Activated T-cell treated with anti-CD3 and anti-CD28 coated beads, Interleukin-2, amount 50 U/mL, for 24 hours (primary cell): ENCODE measurements at regions not wholly inside any gene's neighbourhood (a gene's known extent, or its start where the extent isn't known, plus 50 kb on each side); places are given as distances from the start of the nearest gene placed in this dataset.

Source experiments
- DNase-seq: peaks from one replicate; pipeline ENCODE4 v3.0.0-alpha.2; 2020
- H3K27ac Mint-ChIP-seq: 2 replicates; pipeline ENCODE4 v1.8.0; 2020; ENCODE audit warnings: mild to moderate bottlenecking, mixed read lengths
- H3K27me3 Mint-ChIP-seq: 2 replicates; pipeline ENCODE4 v1.8.0; 2020; ENCODE audit warnings: mixed read lengths
- H3K36me3 Mint-ChIP-seq: 2 replicates; pipeline ENCODE4 v1.8.0; 2020; ENCODE audit warnings: low read depth, mixed read lengths
- H3K4me1 Mint-ChIP-seq: 2 replicates; pipeline ENCODE4 v1.8.0; 2020; ENCODE audit warnings: low read depth, mixed read lengths
- H3K4me3 Mint-ChIP-seq: 2 replicates; pipeline ENCODE4 v1.8.0; 2020; ENCODE audit warnings: mild to moderate bottlenecking, moderate library complexity, mixed read lengths
- H3K9me3 Mint-ChIP-seq: 2 replicates; pipeline ENCODE4 v1.8.0; 2020; ENCODE audit warnings: mixed read lengths

DNA sequence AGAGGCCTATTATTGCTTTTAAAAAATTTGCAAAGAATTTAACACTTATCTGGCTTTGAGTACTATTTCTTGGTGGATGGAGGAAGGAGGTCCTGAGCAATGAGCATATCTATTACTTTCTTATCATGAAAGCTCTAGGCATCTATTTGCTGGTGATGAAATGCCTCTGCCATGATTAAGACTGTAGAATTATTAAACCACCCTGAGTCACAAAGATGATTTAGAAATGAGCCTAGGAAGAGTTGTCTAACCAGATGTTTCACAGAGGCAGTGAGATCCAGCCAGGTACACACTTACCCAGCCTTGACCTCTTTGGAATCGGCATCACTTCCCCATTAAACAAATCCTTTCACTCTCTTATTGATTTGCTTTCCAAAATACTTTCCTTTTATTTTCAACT is 304.4 kb upstream of the KIF2A start:
- DNase-seq = no peak
- H3K9me3 Mint-ChIP-seq = no peaks in the 10 kb centered on the region
- H3K27me3 Mint-ChIP-seq = no peaks in the 10 kb centered on the region
- no peaks in the 10 kb centered on the region for H3K4me1 Mint-ChIP-seq
- H3K36me3 Mint-ChIP-seq = no peaks in the 10 kb centered on the region
- no peak overlapping the region for H3K4me3 Mint-ChIP-seq
- H3K27ac Mint-ChIP-seq = no peak overlapping the region

DNA sequence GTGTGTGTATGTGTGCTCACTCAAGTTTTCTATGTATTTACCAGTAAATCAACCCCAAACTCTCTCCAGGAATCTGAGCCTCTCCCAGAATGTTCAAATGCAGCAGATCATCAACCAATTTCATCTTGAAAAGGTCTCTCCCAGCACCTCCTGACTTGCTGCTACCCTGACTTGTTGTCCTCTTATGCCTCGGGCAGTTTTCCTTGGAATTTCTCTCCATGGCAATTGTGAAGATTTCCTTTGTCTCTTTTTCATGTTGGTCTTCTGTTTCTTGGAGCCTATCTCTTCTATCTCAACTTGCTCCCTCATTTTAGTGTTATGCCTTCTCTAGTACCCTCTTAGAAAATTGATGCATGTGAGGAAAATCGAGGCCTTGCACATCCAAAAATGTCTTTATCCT is 303.6 kb upstream of the KIF2A start:
- Mint-ChIP-seq H3K27me3 (no peaks in the 10 kb centered on the region), H3K9me3 (no peaks in the 10 kb centered on the region), H3K4me3 (no peak overlapping the region), H3K36me3 (no peaks in the 10 kb centered on the region), H3K27ac (no peak overlapping the region), H3K4me1 (no peaks in the 10 kb centered on the region)
- DNase-seq = no peak

DNA sequence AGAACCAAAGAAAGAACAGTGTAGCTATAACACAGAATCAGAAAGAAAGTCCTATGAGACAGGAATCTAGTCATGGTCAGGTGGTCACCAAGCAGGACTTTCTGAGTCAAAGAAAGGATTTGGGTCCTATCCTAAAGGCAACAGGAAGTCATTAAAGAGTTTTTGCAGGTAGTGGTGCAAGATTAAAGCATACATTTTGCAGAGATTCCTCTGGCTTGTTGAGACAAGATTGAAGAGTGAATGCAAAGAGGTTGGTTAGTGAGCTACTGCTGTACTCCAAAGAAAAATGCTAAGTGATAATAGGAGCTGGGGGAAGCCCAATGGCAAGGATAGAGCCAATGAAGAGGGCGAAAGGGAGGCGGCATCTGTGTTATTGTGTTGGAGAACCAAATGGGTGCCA is 300.5 kb upstream of the KIF2A start:
- no peak overlapping the region for H3K27ac Mint-ChIP-seq
- H3K9me3 Mint-ChIP-seq = no peaks in the 10 kb centered on the region
- no peaks in the 10 kb centered on the region for H3K4me1 Mint-ChIP-seq
- no peak overlapping the region for H3K4me3 Mint-ChIP-seq
- no peaks in the 10 kb centered on the region for H3K27me3 Mint-ChIP-seq
- DNase-seq = no peak
- no peaks in the 10 kb centered on the region for H3K36me3 Mint-ChIP-seq

DNA sequence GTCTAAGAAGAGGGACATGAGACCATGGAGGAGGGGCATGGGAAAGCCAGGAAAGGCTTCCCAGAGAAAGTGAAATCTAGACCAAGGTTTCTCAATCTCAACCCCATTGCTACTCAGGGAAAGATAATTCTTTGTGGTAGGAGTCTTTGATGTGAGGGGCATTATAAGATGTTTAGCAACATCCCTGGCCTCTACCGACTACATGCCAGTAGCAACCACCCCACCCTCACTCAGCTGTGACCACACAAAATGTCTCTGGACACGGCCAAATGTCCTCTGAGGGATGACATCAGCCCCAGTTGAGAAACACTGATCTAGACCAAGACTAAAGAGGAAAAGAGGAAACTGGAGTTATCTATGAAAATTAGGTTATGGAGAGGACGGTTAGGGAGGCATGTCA is 298.5 kb upstream of the KIF2A start:
- Mint-ChIP-seq H3K4me1 (no peaks in the 10 kb centered on the region), H3K9me3 (no peaks in the 10 kb centered on the region), H3K36me3 (no peaks in the 10 kb centered on the region), H3K27ac (no peak overlapping the region), H3K27me3 (no peaks in the 10 kb centered on the region), H3K4me3 (no peak overlapping the region)
- no peak for DNase-seq

DNA sequence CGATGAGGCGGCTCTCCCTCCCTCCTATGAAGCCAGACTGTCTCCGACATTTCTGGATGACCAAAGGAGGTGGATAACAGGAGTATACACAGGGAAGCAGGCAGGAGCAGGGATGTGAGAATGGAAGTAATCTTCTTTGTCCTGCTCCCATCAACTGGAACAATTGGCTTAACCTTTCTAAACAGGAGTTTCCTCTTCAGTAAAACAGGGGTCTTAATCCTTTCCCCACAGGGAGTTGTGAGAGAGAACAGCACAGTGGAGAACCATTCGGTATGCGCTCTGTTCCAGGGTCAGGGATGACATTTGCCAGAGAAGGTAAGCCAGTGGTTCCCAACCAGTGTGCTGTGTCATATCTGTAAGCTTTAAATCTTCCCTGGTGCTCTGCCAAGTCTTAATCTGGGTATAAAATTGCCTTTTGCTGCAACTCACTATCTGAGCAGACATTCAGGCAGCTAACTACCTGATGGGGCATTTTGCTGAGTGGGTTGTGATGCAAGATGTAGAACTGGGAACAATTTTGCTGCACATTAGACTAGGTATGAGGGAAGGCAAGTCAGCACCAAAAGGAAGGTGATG is 294.8 kb upstream of the KIF2A start:
- H3K27me3 Mint-ChIP-seq = no peaks in the 10 kb centered on the region
- no peak overlapping the region for H3K27ac Mint-ChIP-seq
- no peaks in the 10 kb centered on the region for H3K4me1 Mint-ChIP-seq
- no peaks in the 10 kb centered on the region for H3K9me3 Mint-ChIP-seq
- no peaks in the 10 kb centered on the region for H3K36me3 Mint-ChIP-seq
- no peak for DNase-seq
- H3K4me3 Mint-ChIP-seq = no peak overlapping the region

DNA sequence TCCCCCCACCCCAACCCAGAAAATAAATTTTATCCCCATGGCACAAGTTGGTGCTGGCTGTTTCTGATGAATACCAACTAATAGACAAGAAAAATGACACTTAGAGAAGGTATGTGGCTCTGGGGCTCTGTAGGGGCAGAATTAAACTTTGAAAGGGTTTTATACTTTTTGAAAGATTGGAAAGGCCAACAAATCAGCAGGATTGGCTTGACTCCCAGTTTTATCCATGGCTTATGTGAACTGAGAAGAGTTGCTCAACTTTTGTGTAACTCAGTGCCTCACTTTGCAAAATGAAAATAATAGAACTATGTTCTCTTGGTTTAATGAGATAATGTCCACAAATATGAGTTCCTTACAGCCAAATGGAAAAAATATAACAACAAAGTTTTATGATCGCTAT is 288.9 kb upstream of the KIF2A start:
- Mint-ChIP-seq H3K27me3 (no peaks in the 10 kb centered on the region), H3K27ac (no peak overlapping the region), H3K4me1 (no peaks in the 10 kb centered on the region), H3K9me3 (no peaks in the 10 kb centered on the region), H3K4me3 (no peak overlapping the region), H3K36me3 (no peaks in the 10 kb centered on the region)
- DNase-seq = no peak

DNA sequence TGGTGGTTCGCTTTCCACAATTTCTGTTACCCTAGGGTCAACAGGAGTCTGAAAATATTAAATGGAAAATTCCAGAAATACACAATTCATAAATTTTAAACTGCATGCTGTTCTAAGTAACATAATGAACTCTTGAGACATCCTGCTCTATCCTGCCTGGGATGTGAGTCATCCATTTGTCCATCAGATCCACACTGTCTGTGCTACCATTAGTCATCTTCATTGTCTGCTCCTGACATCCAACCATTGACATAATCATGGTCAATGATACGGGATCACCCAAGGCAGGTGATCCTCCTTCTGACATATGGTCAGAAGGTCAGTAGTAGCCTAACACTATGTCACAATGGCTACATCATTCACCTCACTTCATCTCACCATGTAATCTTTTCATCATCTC is 276.7 kb upstream of the KIF2A start:
- peaks cover 6% of the 10 kb centered on the region for H3K9me3 Mint-ChIP-seq
- DNase-seq = no peak
- H3K27ac Mint-ChIP-seq = no peak overlapping the region
- no peaks in the 10 kb centered on the region for H3K4me1 Mint-ChIP-seq
- H3K4me3 Mint-ChIP-seq = no peak overlapping the region
- H3K27me3 Mint-ChIP-seq = no peaks in the 10 kb centered on the region
- no peaks in the 10 kb centered on the region for H3K36me3 Mint-ChIP-seq

DNA sequence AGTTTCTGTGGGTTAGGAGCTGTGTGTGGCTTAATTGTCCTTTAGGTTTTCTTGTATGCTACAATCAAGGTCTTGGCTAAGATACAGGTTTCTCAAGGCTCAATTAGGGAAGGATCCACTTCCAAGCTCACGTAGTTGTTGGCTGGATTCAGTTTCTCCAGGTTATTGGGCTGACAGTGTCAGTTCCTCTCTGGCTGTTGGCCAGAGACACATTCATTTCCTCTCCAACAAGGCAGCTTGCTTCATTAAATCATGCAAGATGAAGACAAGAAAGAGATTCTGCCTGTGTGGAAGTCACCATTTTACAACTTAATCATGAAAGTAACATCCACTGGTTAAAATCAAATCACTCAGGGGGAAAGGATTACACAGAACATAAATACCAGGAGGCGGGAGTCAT is 275.7 kb upstream of the KIF2A start:
- no peaks in the 10 kb centered on the region for H3K36me3 Mint-ChIP-seq
- DNase-seq = no peak
- H3K27ac Mint-ChIP-seq = no peak overlapping the region
- no peaks in the 10 kb centered on the region for H3K27me3 Mint-ChIP-seq
- no peaks in the 10 kb centered on the region for H3K4me1 Mint-ChIP-seq
- no peak overlapping the region for H3K4me3 Mint-ChIP-seq
- peaks cover 6% of the 10 kb centered on the region for H3K9me3 Mint-ChIP-seq

DNA sequence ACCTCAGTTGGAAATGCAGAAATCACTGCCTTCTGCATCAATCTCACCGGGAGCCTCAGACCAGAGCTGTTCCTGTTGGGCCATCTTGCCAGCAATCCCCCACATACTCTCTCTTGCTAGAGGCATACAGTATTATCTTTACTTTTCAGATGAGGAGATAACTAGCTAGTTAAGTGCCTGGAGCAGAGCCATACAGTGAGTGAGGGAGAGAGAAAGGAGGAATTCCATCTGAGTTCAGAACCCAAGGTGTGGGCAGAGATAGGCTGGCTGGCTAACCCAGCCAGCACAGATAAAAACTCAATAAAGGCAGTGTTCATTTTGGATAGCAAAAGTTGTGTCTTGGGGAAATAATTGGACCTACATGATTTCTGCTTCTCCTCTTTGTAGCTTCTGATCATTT is 268.0 kb upstream of the KIF2A start:
- Mint-ChIP-seq H3K27ac (no peak overlapping the region), H3K36me3 (no peaks in the 10 kb centered on the region), H3K4me3 (no peak overlapping the region), H3K27me3 (peaks cover 5% of the 10 kb centered on the region), H3K4me1 (no peaks in the 10 kb centered on the region), H3K9me3 (peaks cover 5% of the 10 kb centered on the region)
- DNase-seq = no peak

DNA sequence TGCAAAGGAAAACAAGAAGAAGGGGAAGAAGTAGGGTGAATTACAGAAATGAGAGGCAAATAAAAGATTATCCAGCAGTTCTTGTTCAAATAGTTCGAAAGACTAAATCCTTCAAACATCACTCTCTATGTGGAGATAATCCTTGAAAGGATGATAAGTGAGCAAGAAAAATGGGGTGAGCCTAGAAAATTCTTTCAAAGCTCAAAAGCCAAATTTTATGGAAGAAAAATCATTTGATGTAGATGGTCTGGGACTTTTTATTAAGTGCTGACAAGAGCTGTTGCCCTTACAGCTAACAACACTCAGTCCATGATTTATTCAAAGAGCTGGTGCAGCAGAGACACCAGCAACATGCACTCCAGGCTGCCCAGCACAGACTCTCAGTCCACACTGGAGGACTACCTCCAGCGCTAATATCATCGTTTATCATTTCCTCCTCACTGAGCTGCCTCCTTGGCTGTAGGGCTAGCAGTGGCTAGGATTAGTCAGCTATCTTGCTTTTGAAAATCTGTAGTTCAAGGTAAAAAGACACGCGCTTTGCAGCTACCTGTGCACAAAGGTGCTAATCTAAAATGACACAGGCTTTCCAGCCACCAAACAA is 264.8 kb upstream of the KIF2A start:
- no peak overlapping the region for H3K27ac Mint-ChIP-seq
- H3K27me3 Mint-ChIP-seq = peaks cover 5% of the 10 kb centered on the region
- H3K4me3 Mint-ChIP-seq = no peak overlapping the region
- DNase-seq = no peak
- H3K9me3 Mint-ChIP-seq = peaks cover 3% of the 10 kb centered on the region
- no peaks in the 10 kb centered on the region for H3K4me1 Mint-ChIP-seq
- H3K36me3 Mint-ChIP-seq = no peaks in the 10 kb centered on the region

DNA sequence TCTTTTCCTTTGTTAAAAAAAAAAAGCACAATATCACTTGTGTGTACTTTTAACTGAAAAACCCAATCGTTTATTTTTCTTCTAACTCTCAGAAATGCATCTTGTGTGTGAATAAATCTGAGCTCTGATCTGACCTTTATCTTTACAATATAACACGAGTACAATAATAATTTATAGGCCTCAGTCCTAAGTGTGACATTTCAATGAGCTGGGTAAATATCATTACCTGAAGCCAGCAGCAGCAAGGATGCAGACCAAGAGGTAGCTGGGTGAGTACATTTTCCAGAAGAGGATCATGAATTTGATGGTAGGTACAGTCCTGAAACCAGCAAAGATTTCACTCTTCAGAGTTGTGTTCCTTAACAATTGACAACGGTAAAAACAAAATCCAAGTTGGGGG is 264.0 kb upstream of the KIF2A start:
- DNase-seq = no peak
- H3K4me3 Mint-ChIP-seq = no peak overlapping the region

DNA sequence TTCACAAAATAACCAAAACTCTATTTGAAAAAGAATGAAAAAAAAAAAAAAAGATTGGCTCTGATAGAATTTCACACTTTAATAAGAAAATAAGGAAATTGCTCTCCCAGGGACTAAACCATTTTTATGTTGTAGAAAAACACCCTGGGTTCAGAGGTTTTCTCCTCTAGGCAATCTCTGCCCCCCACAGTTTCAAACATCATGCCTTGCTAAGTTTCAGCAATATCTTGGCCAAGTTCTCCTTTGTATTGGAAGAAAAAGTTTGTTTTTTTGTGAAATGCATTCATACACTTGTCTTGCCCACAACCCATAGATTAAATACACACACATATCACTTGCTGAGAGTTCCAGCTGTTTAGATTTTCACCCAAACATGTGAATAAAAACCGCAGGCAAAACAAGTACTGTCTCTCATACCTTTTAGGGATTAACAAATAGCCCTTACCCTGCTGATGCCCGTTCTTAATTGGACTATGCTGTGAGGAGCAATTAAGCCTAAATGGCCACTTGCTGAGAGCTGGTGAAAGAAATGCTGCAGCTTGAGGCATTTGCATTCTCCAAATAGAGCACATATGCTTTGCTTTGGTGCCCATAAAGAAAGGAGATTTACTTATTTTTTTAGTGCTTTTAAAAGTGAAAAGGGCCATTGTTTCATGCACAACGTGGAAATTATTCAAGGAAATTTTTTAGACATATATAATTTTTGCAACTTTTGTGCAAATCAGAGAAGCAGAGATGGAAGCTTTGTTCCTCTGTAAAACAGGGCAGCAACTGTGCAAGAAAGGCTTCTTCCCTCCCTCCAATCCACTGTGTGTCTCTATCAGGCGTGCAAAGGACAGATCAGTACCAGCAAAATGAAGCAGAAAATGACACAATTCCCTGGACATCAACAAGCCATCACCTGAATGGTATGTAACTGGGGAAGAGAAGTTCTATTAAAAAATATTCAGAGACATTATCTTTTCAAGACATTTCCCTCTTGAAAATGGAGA is 262.4 kb upstream of the KIF2A start:
- Mint-ChIP-seq H3K9me3 (peaks cover 10% of the 10 kb centered on the region), H3K27ac (no peak overlapping the region), H3K4me3 (no peak overlapping the region), H3K4me1 (no peaks in the 10 kb centered on the region), H3K27me3 (peaks cover 1% of the 10 kb centered on the region), H3K36me3 (no peaks in the 10 kb centered on the region)
- no peak for DNase-seq

More for the DNA sequence above, 264.0 kb upstream of the KIF2A start:
- Mint-ChIP-seq H3K4me1 (no peaks in the 10 kb centered on the region), H3K9me3 (peaks cover 4% of the 10 kb centered on the region), H3K36me3 (no peaks in the 10 kb centered on the region), H3K27me3 (peaks cover 5% of the 10 kb centered on the region), H3K27ac (no peak overlapping the region)

DNA sequence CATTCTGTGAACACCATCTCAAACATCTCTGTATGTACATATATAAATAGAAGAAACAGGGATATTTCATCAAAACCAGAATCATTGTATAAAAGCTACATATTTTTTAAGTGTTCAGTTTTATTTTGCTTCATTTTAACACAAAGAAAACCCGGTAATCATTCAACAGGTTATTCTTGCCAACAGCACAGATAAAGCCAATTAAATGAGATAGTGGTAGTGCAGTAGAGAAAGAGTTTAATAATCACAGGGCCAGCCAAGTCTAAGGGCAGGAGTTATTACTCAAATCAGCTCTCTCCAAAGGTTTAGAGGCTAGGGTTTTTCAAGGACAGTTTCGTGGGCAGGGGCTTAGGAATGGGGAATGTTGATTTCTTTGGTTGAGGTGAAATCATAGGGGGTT is 261.0 kb upstream of the KIF2A start:
- Mint-ChIP-seq H3K36me3 (no peaks in the 10 kb centered on the region), H3K27me3 (no peaks in the 10 kb centered on the region), H3K9me3 (peaks cover 10% of the 10 kb centered on the region), H3K4me3 (no peak overlapping the region), H3K27ac (no peak overlapping the region), H3K4me1 (no peaks in the 10 kb centered on the region)
- DNase-seq = no peak

DNA sequence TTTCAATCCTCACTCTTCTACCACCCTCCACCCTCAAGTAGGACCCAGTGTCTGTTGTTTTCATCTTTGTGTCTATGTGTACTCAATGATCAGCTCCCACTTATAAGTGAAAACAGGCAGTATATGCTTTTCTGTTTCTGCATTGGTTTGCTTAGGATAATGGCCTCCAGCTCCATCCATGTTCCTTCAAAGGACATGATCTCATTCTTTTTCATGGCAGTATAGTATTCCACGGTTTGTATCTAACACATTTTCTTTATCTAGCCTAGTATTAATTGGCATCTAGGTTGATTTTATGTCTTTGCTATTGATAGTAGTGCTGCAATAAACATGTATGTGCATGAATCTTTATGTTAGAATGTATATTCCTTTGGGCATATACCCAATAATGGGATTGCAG is 259.8 kb upstream of the KIF2A start:
- H3K4me3 Mint-ChIP-seq = no peak overlapping the region
- H3K36me3 Mint-ChIP-seq = no peaks in the 10 kb centered on the region
- H3K27me3 Mint-ChIP-seq = no peaks in the 10 kb centered on the region
- H3K27ac Mint-ChIP-seq = no peak overlapping the region
- H3K4me1 Mint-ChIP-seq = no peaks in the 10 kb centered on the region
- peaks cover 10% of the 10 kb centered on the region for H3K9me3 Mint-ChIP-seq
- DNase-seq = no peak

DNA sequence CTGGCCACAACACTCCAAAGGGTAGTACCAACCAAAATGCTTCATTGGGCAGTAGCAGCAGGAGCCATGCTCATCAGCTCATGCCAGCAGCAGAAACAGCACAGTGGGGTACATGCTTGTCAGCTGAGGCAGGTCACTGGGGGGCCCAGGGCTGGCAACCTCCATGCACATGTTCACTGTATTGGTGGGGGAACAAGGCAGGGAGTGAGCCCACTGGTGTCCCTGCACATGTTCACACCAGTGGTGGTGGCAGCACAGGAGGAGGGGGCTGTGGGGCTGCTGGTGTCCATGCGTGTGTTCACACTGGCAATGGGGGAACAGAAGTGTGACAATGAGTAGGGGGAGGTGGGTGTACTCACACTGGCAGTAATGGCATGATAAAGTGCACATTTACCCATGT is 254.3 kb upstream of the KIF2A start:
- peaks cover 4% of the 10 kb centered on the region for H3K27me3 Mint-ChIP-seq
- H3K4me3 Mint-ChIP-seq = no peak overlapping the region
- no peaks in the 10 kb centered on the region for H3K36me3 Mint-ChIP-seq
- no peak overlapping the region for H3K27ac Mint-ChIP-seq
- DNase-seq = no peak
- H3K4me1 Mint-ChIP-seq = no peaks in the 10 kb centered on the region
- peaks cover 11% of the 10 kb centered on the region for H3K9me3 Mint-ChIP-seq
